HG02973 (cell line): ENCODE measurements at regions not wholly inside any gene's neighbourhood (a gene's known extent, or its start where the extent isn't known, plus 50 kb on each side); places are given as distances from the start of the nearest gene placed in this dataset.
"Not testable (repeated sequence)": the region's sequence is repeated elsewhere in the genome, so short reads cannot be mapped to it uniquely, and the experiment has no call there.

ENCODE experiments used
- ATAC-seq: cut with Tn5 transposase; IDR thresholded peaks from one replicate; pipeline ENCODE4 v1.9.1; 2021; ENCODE audit warnings: moderate library complexity; ENCODE audit not compliant: unreplicated experiment

GRCh38 chr1:55815745-55816455 is 600.7 kb upstream of the USP24 start:
- no peak for ATAC-seq

GRCh38 chr1:55814967-55815366 is 599.8 kb upstream of the USP24 start:
- ATAC-seq, result no peak

GRCh38 chr1:55813618-55814017 is 598.5 kb upstream of the USP24 start:
- no peak for ATAC-seq

- ATAC-seq, result no peak
Observed at GRCh38 chr1:55812281-55812680, 597.1 kb upstream of the USP24 start.

- no peak for ATAC-seq
Observed at GRCh38 chr1:55808263-55808662, 593.1 kb upstream of the USP24 start.

- ATAC-seq, result no peak
Observed at GRCh38 chr1:55803429-55803828, 588.3 kb upstream of the USP24 start.

- no peak for ATAC-seq
Observed at GRCh38 chr1:55801481-55801880, 586.3 kb upstream of the USP24 start.

GRCh38 chr1:55800503-55800902 is 585.3 kb upstream of the USP24 start:
- no peak for ATAC-seq

- ATAC-seq, result no peak
Observed at GRCh38 chr1:55793856-55794255, 578.7 kb upstream of the USP24 start.

GRCh38 chr1:55792870-55793269 is 577.7 kb upstream of the USP24 start:
- no peak for ATAC-seq

- no peak for ATAC-seq
Observed at GRCh38 chr1:55789466-55789865, 574.3 kb upstream of the USP24 start.

- no peak for ATAC-seq
Observed at GRCh38 chr1:55786396-55786795, 571.2 kb upstream of the USP24 start.

GRCh38 chr1:55784941-55785450 is 569.8 kb upstream of the USP24 start:
- not testable (repeated sequence) for ATAC-seq

GRCh38 chr1:55781944-55782482 is 566.8 kb upstream of the USP24 start:
- ATAC-seq, result no peak

GRCh38 chr1:55781003-55781402 is 565.8 kb upstream of the USP24 start:
- no peak for ATAC-seq

GRCh38 chr1:55777545-55777944 is 562.4 kb upstream of the USP24 start:
- ATAC-seq, result no peak

- no peak for ATAC-seq
Observed at GRCh38 chr1:55775007-55775406, 559.8 kb upstream of the USP24 start.

GRCh38 chr1:55774446-55774845 is 559.3 kb upstream of the USP24 start:
- ATAC-seq, result no peak

- no peak for ATAC-seq
Observed at GRCh38 chr1:55773211-55773940, 558.2 kb upstream of the USP24 start.

- ATAC-seq, result no peak
Observed at GRCh38 chr1:55768327-55768952, 553.3 kb upstream of the USP24 start.

- no peak for ATAC-seq
Observed at GRCh38 chr1:55767171-55767570, 552.0 kb upstream of the USP24 start.

- not testable (repeated sequence) for ATAC-seq
Observed at GRCh38 chr1:55765505-55765904, 550.3 kb upstream of the USP24 start.
